GM18508 (cell line): ENCODE measurements at regions not wholly inside any gene's neighbourhood (a gene's known extent, or its start where the extent isn't known, plus 50 kb on each side); places are given as distances from the start of the nearest gene placed in this dataset.

Experiments
- ATAC-seq: cut with Tn5 transposase; IDR thresholded peaks from one replicate; pipeline ENCODE4 v1.9.1; 2021; ENCODE audit warnings: moderate number of reproducible peaks; ENCODE audit not compliant: insufficient read depth, unreplicated experiment

- ATAC-seq = no peak
Measured at GRCh38 chr2:9089831-9090230, 86.3 kb upstream of the MBOAT2 start.

- ATAC-seq = no peak
Measured at GRCh38 chr2:9087121-9087681, 83.7 kb upstream of the MBOAT2 start.

GRCh38 chr2:9086465-9086864 lies 83.0 kb upstream of the MBOAT2 start:
- no peak for ATAC-seq

- ATAC-seq = no peak
Measured at GRCh38 chr2:9085353-9085752, 81.9 kb upstream of the MBOAT2 start.

GRCh38 chr2:9083287-9083686 lies 79.8 kb upstream of the MBOAT2 start:
- no peak for ATAC-seq

- ATAC-seq = no peak
Measured at GRCh38 chr2:9082158-9082557, 78.7 kb upstream of the MBOAT2 start.

GRCh38 chr2:9081750-9082149 lies 78.3 kb upstream of the MBOAT2 start:
- ATAC-seq = no peak

GRCh38 chr2:9078405-9078804 lies 74.9 kb upstream of the MBOAT2 start:
- no peak for ATAC-seq

- no peak for ATAC-seq
Measured at GRCh38 chr2:9077691-9078090, 74.2 kb upstream of the MBOAT2 start.

- no peak for ATAC-seq
Measured at GRCh38 chr2:9076755-9077154, 73.3 kb upstream of the MBOAT2 start.

GRCh38 chr2:9076210-9076609 lies 72.7 kb upstream of the MBOAT2 start:
- ATAC-seq = no peak

- ATAC-seq = no peak
Measured at GRCh38 chr2:9074930-9075329, 71.4 kb upstream of the MBOAT2 start.

GRCh38 chr2:9071584-9072124 lies 68.2 kb upstream of the MBOAT2 start:
- no peak for ATAC-seq

GRCh38 chr2:9071032-9071431 lies 67.5 kb upstream of the MBOAT2 start:
- ATAC-seq = no peak

GRCh38 chr2:9069543-9069942 lies 66.1 kb upstream of the MBOAT2 start:
- ATAC-seq = no peak

- no peak for ATAC-seq
Measured at GRCh38 chr2:9065901-9066300, 62.4 kb upstream of the MBOAT2 start.

GRCh38 chr2:9063023-9063606 lies 59.6 kb upstream of the MBOAT2 start:
- ATAC-seq = no peak

- no peak for ATAC-seq
Measured at GRCh38 chr2:9060819-9061218, 57.3 kb upstream of the MBOAT2 start.

- no peak for ATAC-seq
Measured at GRCh38 chr2:9057939-9058761, 54.7 kb upstream of the MBOAT2 start.

- ATAC-seq = no peak
Measured at GRCh38 chr2:9055471-9055870, 52.0 kb upstream of the MBOAT2 start.

GRCh38 chr2:9053534-9053931 lies 50.0 kb upstream of the MBOAT2 start:
- no peak for ATAC-seq
